Pons (tissue), 1 donor: ENCODE measurements at regions not wholly inside any gene's neighbourhood (a gene's known extent, or its start where the extent isn't known, plus 50 kb on each side); places are given as distances from the start of the nearest gene placed in this dataset.

Experiments
- DNase-seq: peaks from one replicate; pipeline ENCODE4 v3.0.0-alpha.2; 2016; ENCODE audit warnings: low spot score

DNA sequence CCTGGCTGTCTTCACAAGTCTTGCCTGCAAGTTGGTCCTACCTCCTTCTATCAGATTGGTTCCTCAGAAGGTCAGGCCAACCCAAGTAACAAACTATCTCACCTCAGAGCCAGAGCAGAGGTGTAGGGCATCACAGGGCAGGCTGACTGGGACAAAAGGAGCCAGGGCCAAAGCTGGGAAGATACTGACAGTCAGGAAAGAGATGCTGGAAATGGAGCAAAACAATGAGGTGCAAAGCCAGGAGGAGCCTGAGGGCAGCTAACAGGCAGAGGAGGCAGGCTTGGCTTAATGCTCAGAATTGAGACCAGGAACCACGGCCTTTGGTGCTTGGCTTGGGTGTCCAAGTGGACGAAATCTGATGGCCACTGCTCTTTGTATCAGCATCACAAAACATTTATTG is 68.4 kb upstream of the PNMA1 start:
- no peak for DNase-seq

DNA sequence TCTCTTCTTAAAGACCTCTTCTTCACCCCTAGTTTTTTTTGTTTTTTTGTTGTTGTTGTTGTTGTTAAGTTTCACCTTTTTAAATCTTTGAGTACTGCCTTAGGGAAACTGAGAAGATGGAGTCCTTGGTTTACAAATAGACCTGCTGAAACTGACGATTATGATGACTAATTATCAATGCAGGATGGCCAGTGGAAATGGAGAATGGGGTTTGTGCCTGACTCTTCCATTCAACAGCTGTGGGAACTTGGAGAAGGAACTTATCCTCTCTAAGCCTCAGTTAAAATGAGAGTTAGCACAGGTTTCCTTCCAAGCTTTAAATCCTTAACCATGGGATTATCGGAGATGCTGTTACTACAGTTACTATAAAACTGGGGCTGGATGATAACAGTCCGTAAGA is 66.7 kb upstream of the PNMA1 start:
- DNase-seq, result no peak

- no peak for DNase-seq
These were observed 66.2 kb upstream of the PNMA1 start for GRCh38 chr14:73780391-73780790.

- no peak for DNase-seq
These were observed 64.6 kb upstream of the PNMA1 start for GRCh38 chr14:73778736-73779135.

GRCh38 chr14:73777420-73777819 is 63.2 kb upstream of the PNMA1 start:
- DNase-seq, result no peak

- no peak for DNase-seq
These were observed 62.0 kb upstream of the PNMA1 start for GRCh38 chr14:73776194-73776537.

- DNase-seq, result no peak
These were observed 61.4 kb upstream of the PNMA1 start for GRCh38 chr14:73775339-73776193.

GRCh38 chr14:73774671-73775070 is 60.5 kb upstream of the PNMA1 start:
- DNase-seq, result no peak

- no peak for DNase-seq
These were observed 60.0 kb upstream of the PNMA1 start for GRCh38 chr14:73774241-73774570.

DNA sequence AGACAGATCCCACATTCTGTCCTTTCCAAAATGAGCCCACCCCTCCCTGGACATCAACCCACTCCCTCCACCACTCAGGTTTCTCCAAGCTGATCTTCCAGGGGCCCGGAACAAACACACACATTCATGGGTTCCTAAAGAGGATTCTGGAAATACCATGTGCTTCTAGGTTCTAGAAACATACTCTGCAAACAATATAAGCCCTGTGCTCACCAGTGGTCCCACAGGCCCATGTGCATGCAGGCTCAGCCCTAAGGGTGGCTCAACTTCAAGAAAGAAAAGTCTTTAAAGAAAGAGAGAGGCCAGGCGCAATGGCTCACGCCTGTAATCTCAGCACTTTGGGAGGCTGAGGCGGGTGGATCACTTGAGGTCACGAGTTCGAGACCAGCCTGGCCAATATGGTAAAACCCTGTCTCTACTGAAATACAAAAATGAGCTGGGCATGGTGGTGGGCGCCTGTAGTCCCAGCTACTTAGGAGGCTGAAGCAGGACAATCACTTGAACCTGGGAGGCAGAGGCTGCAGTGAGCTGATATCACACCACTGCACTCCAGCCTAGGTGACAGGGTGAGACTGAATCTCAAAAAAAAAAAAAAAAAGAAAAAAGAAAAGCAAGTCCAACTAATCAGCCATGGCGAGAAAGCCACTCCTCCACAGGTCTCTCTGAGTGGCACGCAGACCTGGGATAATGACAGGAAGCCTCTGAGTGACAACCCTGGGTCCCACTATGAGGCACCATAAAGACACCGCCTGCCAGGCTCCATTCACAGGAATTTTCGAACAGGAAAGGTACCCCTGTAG is 59.5 kb upstream of the PNMA1 start:
- DNase-seq, result no peak

- no peak for DNase-seq
These were observed 57.9 kb upstream of the PNMA1 start for GRCh38 chr14:73771848-73772638.

DNA sequence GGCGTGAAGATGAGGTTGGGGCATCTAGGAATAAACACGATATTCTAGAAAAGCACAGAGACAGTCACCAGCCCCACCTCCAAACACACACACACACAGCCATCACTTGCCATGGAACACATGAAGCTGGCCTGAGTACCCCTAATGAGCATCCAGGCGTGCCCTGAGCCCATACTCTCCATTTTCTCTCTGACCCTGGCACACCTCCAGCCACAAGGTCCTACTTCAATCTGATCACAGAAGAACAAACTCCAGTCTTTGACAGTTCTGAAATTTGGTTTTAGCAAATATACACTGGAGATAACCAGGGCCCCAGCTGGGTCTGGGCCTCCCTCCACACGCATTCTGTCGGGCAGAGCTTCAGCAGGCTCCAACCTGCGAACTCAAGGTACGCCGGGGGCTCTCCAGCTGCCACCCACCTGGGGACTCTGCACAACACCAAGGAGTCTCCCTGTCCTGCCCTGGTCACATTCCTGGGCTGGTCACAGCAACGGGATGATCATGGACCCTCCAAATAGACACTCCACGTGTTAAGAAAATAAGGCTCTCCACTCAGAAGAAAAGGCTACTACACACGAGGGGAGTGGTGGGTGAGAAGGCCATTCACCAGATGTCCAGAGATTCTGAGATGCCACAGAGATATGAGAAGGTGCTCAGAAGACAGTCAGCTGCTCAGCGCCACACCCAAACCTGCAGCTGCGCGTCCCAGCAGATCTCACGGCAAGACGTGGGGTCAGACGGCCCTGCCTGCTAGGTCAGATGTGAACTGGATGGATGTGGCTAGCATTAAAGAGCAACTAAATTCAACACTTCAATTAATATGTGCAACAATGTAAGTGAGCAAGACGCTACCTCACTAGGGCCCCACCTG is 57.0 kb upstream of the PNMA1 start:
- DNase-seq, result no peak

DNA sequence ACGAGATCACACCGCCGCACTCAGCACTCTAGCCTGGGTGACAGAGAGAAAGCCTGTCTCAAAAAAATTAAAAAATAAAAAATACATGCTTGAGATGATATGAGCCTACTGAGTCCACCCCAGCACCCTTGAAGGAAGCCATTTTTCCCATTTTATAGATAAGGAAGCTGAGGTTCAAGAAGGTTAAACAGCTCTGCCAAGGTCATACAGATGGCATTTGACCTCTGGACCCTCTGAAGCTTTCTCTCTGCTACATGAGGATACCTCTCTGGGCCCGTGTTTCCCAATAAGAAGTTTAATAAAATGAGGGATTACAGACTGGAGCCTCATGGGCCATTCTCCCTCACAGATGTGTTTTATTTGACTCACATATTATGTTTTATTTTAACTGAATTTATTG is 53.9 kb upstream of the PNMA1 start:
- DNase-seq, result no peak

GRCh38 chr14:73764406-73765280 is 50.5 kb upstream of the PNMA1 start:
- DNase-seq, result peak; percentile 89
